Thyroid gland (tissue), 4 donors: ENCODE measurements at regions not wholly inside any gene's neighbourhood (a gene's known extent, or its start where the extent isn't known, plus 50 kb on each side); places are given as distances from the start of the nearest gene placed in this dataset.

Experiments used
- POLR2A ChIP-seq, 2 donors: fragments of 450-650 bp; IDR thresholded peaks; one replicate each; pipeline ENCODE4 v1.6.1; 2017; ENCODE audit warnings: antibody characterized with exemption in 2 of 2, mild to moderate bottlenecking in 2 of 2, moderate library complexity in 1 of 2
- TF ChIP-seq, protein P1 (sequence below), 6 experiments: fragments of 200-600 bp in 3 of 6; fragments of 450-650 bp in 3 of 6; sonication (generic) in 3 of 6; IDR thresholded peaks; one replicate each; pipeline ENCODE4 v1.5.1; 2016 to 2019; ENCODE audit warnings: antibody characterized with exemption in 6 of 6, mild to moderate bottlenecking in 2 of 6, inconsistent platforms in 1 of 6, moderate library complexity in 1 of 6

- TF ChIP-seq, protein P1, sequence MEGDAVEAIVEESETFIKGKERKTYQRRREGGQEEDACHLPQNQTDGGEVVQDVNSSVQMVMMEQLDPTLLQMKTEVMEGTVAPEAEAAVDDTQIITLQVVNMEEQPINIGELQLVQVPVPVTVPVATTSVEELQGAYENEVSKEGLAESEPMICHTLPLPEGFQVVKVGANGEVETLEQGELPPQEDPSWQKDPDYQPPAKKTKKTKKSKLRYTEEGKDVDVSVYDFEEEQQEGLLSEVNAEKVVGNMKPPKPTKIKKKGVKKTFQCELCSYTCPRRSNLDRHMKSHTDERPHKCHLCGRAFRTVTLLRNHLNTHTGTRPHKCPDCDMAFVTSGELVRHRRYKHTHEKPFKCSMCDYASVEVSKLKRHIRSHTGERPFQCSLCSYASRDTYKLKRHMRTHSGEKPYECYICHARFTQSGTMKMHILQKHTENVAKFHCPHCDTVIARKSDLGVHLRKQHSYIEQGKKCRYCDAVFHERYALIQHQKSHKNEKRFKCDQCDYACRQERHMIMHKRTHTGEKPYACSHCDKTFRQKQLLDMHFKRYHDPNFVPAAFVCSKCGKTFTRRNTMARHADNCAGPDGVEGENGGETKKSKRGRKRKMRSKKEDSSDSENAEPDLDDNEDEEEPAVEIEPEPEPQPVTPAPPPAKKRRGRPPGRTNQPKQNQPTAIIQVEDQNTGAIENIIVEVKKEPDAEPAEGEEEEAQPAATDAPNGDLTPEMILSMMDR (IDR thresholded peaks at IDR 0.05): no peak
- TF ChIP-seq POLR2A (IDR thresholded peaks at IDR 0.05): no peak
Measured at GRCh38 chr12:67509666-67510386, 138.7 kb upstream of the DYRK2 start.
